GM21515 (cell line): ENCODE measurements at regions not wholly inside any gene's neighbourhood (a gene's known extent, or its start where the extent isn't known, plus 50 kb on each side); places are given as distances from the start of the nearest gene placed in this dataset.

ENCODE experiments used
- ATAC-seq: cut with Tn5 transposase; IDR thresholded peaks from one replicate; pipeline ENCODE4 v1.9.1; 2021; ENCODE audit not compliant: unreplicated experiment

DNA sequence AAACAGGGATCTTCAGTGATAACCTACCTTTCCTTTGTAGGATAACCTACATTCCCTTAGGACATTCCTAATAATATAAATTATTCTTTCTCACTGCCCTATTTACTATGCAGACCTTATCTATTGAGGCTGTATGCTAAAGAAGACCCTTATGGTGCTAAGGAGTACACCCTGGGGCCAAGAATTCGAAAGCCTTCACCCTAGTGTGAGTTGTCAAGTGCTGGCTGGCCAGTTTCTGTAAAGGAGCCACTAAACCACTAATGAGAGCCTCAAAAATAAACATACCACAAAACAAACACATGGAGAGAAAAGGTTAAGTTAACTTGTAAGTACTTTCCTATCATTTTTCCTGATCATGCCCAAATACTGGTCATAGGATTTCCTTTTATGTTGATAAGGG lies 315.0 kb upstream of the CAMK1G start:
- no peak for ATAC-seq

DNA sequence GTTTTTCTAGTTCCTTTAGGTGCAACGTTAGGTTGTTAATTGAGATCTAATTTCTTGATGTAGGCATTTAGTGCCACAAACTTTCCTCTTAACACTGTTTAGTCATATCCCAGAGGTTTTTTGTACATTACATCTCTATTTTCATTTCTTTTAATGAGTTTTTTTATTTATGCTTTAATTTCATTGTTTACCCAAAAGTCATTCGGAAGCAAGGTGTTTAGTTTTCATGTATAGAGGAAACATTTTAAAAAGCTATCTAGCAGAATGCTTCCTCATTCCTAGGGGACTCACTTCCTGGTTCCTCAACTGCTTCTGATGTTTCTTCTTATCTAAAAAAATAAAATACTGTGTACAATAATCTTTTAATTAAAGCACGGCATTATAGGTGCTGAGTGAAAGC lies 307.2 kb upstream of the CAMK1G start:
- ATAC-seq = no peak

DNA sequence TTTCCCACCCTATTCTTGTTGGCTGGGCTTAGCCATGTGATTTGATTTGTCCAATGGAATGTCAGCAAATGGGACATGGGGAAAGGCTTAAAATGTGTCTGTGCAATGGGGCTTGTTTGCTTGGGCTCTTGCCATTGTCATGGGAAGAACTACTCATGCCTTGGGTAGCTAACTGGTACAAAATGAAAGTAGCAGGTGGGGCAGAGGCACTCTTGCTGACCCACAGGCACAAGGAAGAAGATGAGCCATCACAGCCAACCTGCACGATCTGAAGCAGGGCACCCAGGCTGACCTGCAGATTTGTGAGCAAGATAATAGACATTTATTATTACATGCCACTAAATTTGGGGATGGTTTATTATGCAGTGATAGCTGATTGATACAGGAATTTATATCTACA lies 305.9 kb upstream of the CAMK1G start:
- no peak for ATAC-seq

DNA sequence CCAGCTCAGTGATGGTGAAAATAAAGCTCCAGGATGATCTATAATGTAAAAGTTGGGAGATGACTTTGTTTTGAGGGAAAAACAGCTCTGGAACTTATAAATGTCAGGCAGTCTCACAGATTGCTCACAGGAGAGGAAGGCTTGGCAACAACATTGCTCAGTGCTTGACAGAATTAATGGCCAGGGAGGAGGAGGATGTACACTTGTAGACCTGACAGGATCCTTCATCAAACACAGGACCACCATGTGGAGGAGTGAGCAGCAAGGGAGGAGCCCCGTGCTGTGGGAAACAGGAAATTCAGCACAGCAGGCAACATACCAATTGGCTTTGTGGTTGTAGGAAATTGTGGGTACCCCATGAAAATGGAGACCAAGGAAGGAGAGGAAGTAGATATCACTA lies 291.8 kb upstream of the CAMK1G start:
- ATAC-seq = no peak

DNA sequence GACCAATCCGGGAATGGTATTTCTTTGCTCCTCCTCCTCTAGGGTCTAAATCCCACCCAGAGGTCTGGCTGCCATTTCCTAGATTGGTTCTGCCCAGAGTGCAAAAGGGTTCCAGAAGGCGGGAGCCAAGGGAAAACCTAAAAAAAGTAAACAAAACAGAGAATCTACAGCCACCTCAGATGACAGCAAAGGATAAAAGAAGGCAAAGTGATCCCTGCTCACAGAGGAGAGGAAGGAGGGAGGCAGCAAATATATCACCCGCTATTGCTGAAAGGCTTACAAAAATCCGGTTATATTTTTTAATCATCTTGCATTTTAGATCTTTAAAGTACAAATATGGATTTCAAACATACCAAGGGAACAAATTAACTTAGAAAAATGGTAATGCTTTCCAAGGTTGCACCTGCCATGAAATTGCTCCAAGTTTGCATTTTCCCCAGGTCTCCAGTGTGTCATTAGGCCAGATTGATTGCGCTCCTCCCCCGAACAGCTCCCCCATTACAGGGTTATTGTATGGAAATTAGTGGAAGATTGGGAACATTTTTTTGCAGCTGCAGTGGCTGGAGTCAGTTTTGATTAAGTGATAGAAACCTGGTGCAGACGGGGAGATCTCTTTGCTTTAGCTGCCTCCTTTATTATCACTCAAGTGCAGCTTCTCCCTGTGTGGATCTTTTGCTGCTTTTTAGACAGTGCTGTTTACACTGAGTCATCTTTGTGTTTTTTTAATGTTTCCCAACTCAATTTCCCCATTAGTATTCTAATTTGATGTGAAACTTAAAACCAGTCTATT lies 280.5 kb upstream of the CAMK1G start:
- ATAC-seq = no peak

DNA sequence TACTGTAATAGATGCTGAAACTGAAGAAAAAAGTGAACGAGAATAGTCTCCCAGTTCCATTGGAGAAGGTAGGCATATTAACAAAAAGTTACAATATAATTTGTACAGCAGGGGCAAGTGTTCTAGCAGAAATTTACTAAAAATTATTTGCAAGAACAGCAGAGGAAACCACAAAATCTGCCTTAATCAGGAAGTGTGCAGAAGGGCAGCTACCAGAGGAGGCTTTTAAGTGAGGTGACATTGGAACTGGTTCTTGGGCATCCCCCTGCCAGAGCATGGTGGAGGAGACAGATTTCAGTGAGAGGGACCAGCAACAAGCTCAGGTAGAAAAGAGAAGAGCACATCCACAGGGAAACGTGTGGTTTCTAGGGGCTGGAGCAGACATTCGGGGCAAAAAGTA lies 279.3 kb upstream of the CAMK1G start:
- ATAC-seq = no peak

DNA sequence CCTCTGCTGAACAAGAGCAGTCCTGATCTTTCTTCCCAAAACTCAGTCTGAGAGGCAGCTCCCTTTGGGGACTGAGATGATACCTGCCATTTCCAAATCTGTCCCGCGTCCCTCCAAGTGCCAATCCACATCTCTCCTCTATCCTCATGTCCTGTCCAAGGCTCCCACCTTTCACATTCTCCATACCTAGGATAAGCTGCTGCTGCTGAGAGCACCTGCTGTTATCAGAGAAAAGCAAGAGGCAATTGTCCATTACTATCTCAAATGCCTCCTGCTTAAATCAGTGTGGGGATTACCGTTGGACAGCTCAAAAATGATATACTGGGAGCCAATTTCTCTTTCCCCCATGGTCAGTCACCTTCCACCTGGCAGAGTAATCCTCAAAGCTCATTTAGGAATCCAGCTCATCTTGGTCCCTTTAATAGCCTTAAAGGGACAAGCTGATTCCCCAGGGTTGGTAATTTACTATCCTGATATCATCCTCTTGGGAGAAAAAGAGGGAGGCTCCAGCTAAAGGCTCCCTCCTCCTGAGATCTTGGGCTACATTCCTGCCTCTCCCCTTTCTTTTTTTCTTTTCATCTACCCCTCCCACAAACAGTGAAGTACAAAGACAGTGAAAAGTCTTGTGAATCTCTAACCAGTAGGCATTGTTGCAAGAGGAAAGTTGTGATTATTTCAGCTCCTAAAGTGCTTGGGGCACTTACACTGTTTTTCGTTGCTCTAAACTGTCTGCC lies 278.1 kb upstream of the CAMK1G start:
- no peak for ATAC-seq

DNA sequence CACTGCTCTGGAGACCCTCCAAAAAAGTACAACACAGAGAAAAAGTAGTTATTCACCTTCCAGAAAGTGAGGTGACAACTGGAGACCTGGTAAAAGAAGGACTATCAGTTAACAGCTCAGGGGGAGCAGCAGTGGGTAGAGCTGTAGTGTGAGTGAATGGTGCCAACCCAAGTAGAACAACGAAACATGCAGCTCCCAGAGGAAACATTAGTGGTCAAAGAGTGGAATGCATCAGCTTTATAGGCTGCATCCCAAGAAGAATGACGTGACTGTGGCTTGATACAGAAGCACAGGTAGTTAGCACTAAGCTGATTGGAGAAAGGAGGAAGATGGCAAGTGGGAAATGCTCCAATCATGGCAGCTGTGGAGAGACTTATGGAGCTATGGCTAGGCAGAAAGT lies 275.7 kb upstream of the CAMK1G start:
- no peak for ATAC-seq

DNA sequence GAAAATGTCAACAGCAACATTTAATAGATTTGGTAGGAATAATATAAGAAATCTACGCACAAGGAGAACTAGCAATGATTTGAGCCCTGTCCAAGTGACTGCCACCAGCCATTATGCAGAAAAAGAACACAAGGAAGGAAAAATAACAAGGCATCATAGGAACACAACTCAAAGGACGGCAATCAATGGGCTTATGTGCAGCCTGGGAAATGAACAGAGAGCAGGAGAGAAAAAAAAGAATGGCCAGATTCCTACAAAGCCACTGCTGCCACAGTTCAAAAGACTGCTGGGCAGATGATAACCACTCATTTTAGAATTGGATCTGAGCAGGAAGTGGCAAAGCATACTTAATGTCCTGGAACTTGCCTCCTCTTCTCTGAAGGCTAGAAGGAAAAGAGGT lies 274.3 kb upstream of the CAMK1G start:
- ATAC-seq = no peak

DNA sequence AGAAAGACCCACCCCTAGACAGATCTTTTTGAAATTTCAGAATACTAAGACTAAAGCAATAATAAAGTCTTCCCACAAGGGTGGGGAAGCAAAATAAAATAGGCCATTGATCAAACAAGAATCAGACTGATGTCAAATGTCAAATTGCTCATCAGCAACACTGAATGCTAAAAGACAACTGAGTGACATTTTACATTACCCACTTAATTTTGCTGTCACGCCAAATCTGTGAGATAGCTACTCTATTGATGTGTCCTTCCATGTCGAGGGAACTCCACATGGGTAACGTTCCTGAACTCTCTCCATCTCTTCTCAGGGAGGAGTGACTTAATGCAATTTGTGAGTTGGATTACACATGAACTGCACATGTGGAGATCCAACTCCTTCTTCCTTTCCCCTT lies 271.7 kb upstream of the CAMK1G start:
- no peak for ATAC-seq

DNA sequence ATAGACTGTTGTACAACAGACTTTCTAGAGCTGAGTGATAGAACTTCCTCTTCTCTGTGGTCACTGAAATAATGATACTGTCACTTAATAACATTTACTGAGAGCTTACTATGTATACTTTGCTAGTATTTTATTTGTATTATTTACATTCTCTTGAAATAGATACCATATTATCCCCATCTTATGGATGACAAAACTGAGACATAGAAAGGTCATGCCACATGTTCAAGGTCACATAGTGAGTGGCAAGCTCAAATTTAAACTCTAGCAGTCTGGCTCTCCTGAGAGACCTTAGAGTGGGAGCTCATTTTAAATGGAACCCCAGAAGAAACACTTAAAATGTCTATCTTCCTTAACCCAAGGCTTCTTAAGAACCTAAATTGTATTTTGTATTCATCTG lies 266.6 kb upstream of the CAMK1G start:
- no peak for ATAC-seq

DNA sequence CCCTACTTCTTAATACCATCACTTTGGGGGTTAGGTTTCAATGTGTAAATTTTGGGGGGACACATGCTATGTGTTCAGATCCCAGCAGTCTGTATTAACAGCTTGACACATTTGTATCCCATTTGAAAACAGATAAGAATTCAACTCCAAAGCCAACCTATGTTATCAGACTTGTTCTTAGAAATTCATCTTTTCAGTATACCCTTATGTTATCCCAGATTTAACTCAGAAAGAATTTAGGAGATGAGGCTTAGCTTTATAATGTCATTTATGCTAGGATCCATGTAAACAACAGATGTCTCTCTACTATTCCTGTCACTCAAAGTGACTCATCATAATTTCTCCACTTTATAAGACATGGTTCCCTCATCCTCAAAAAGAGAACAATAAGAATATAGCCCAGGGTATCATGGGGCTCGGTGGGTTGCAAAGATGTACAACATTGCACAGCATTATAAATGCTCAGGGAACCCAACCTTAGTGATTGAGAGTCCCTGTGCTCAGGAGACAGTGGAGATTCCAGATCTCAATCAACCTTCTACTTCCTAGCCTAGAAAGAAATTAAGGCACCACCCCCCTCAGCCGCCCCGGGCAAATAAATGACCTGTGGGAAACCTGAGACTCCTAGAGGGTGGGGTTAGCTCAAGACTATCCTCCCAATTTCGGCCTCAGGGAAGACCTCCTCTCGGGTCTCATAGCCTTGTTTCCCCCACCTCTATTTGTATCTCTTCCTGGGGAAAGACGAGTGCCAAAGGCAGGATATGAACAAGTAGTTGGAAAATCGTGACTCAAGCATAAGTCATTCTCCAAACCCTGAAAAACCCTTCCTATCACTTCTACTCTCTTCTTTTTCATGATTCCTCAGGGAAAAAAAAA lies 265.1 kb upstream of the CAMK1G start:
- no peak for ATAC-seq

DNA sequence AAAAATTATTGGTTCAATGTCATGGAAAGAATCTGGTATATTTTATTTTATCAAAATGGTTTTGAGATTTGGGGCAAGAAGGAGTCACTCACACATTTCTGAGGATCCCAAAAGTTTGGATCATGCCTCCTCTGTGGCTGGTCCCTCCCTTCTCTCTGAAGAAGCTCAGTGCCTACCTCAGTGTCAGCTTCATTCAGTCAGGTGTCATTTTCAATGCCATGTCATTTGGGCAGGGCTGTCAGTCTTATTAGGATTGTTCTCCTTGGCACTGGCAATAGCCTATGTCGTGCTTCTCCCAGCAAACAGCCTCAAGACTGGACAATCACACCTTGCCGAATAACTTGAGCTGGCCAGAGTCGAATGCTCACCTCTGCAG lies 264.5 kb upstream of the CAMK1G start:
- no peak for ATAC-seq

DNA sequence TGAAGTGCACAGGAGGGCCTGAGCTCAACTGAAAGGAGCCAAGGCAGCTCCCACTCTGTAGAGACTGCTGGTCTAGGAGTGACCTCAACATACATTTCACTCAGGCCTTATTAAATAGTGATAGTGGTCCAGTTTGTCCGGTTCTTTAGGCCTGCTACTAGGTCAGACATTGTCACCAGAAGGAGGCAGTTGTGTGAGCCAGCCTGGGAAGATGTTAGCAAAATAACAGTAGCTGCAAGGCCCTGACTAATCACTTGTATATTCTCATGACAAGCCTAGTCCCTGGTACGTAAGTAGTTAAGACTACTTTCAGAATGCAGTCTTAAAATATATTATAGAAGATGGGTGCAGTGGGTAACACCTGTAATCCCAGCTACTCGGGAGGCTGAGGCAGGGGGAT lies 264.0 kb upstream of the CAMK1G start:
- ATAC-seq = no peak

DNA sequence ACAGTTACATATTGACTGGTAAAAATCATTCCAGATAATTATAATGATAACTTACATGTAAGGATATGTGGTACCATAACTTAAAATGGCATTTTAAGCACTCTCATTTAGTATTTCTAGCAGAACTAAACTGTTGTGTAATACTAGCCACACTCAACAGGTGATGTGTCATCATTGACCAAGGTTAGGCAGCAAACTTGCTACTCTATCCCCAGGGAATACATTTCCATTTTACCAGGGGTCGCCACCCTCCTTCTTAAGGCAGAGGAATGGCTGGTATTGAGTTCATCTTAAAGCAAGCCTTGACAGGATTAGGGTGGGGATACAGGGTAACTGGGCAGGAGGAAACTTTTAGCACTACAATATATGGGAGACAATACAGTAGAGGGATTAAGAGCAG lies 259.8 kb upstream of the CAMK1G start:
- ATAC-seq = no peak

DNA sequence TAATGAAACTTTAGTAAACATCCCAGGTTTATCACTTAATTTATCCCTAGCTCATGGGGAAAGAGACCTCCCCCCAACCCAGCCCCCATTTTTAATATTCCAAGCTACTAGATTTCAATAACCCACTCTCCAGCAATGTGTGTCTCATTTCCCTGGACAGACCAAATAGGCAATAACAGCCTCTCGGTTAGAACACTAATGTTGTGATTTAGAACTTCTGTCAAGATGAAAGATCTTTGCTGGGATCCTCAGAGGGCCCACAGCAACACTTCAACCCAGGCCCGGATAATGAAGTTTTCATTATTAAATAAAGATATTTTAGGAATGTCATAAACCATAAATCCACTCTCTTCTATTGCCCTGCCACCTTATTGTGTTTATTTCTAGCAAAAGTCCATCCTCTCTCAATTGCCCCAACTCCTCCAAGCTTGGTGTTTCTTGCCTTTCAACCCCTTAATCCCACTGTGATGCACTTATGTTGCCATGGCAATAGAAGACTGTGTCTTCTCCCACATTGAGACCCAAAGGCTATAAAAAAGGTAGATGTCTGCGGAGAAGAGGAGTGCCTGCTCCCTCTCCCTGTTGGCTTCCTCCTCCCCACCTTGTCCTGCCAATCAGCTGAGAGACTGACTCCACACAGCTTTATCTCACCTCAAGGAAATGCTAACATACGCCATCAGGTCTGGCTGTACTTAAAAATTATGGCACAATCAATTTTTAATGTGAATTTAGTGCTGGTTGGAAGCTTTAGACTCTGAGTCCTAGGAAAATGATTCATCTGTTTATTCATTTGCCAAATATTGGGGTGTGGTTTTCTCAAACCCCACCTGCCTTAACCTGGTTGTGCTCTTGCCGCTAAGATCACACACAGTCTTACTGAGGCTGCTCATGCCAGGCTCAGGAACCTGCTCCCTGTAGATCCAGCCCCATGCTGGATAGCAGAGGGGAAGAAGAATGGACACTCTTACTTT lies 258.3 kb upstream of the CAMK1G start:
- ATAC-seq = no peak

DNA sequence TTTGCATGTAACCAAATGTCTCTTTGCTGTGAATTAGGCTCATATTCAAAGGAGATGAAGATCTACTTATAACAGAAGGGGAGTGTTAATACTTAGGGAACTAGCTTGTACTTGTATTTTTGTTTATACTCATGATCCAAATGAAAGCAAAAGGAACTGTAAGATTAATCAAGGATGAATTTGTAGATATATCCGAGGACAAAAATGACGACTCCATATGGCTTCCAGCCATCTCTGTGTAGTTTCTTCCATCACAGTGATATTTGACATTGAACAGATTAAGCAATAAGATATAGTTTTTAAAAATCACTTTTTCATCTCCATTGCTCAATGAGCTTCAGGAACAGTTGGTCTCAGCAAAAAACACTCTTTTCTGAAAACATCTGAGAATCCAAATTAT lies 257.4 kb upstream of the CAMK1G start:
- no peak for ATAC-seq

DNA sequence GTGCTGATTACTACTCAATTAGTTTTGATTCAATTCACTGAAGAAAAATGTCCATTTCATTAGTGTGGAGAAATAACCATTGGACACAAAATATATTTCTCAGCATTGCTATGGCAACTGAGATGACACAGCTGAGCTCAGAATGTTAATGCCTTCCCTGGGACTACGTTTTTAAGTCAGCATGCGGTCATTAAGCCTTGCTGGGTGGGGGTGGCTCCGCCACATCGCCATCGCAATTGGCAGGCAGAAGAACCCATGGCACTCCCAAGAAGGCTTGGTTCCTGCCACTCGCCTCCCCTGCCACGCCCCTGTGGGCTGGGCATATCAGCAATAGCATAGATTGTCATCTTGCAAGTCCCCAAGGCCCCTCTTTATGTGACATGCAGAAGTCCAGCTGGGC lies 256.7 kb upstream of the CAMK1G start:
- ATAC-seq = no peak

DNA sequence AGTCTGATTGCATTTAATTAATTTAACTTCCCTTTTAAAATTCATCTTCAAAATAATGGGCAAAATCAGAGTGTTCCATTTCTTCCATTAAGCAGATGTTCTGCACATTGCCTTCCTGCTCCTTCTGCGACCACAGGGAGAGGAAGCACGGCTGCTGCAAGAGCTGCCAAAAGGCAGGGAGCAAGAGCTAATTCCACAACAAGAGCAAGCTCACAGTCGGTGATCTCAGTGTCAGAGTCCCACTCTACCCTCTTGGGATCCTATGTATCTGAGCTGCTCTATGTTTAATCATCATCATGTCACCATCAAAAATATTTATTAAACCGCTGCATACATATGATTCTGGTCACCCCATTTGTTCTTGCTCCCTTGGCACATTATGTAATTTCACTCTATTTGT lies 255.3 kb upstream of the CAMK1G start:
- ATAC-seq = no peak

DNA sequence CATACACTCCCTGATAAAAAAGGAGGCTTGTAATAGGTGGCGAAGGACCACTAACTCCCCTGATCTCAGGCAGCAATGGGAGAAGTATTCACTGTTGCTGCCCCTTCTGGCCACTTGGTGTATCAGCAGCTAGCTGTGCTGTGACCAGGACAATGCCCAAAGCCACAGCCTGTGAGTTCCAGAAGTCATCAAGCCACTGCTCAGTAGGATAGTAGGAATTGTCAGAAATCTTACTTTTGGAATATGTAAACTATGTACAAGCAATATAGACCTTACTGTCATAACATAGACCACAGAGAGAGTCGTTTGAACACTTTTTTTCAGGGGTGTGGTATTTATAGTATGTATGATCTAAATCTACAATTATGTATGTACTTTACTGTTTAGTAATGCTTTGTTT lies 248.3 kb upstream of the CAMK1G start:
- peak; percentile 79 for ATAC-seq

DNA sequence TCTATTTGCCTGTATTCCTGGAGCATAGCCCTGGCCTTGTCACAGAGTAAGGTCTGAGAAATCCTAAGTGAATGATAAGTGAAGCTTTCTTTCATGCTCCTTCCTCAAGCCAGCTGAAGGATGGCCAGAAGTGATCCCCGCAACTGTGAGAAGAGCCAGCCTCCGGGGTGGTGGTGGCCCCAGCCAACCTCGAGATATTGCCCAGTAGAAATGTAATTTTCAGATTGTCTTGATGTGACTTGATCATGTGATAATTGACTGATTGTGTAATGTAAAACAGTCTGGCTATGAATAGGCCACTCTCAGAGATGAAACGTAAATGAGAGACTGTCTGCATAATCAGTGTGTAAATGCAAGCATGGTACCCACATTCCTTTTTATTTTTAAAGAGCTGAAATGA lies 242.4 kb upstream of the CAMK1G start:
- no peak for ATAC-seq
